Naive thymus-derived CD4-positive, alpha-beta T cell (primary cell): ENCODE measurements at regions not wholly inside any gene's neighbourhood (a gene's known extent, or its start where the extent isn't known, plus 50 kb on each side); places are given as distances from the start of the nearest gene placed in this dataset.

Source experiments
- ATAC-seq: fragments of 150-1000 bp; cut with Tn5 transposase; 2 replicates; pipeline ENCODE4 v1.10.0; 2021; ENCODE audit warnings: mild to moderate bottlenecking, moderate library complexity
- CTCF ChIA-PET: fragments of 350-600 bp; sonication (Branson Sonifier 250); formaldehyde crosslinking; loops from one replicate; lab custom pipeline; 2021; ENCODE audit warnings: antibody characterized with exemption; lab: Charles Lee
- POLR2A ChIA-PET: fragments of 350-600 bp; sonication (Branson Sonifier 250); formaldehyde crosslinking; loops from one replicate; lab custom pipeline; 2021; ENCODE audit warnings: antibody characterized with exemption, inconsistent platforms; lab: Charles Lee
- DNase-seq, 9 donors: peaks; one replicate each; pipeline versions ENCODE4 v3.0.0 to v3.0.0-alpha.2; 2020 to 2022; ENCODE audit warnings: mixed read lengths in 1 of 9
- H3K27ac ChIP-seq: one replicate; pipeline ENCODE4 v1.7.0; 2013; ENCODE audit warnings: mild to moderate bottlenecking, low read depth, low read length, moderate library complexity
- H3K27me3 ChIP-seq, 2 donors: one replicate each; pipeline ENCODE4 v1.7.0; 2013; ENCODE audit warnings: low read length in 2 of 2, mild to moderate bottlenecking in 2 of 2, moderate library complexity in 2 of 2; ENCODE audit not compliant: control insufficient read depth in 2 of 2, insufficient read depth in 2 of 2
- H3K36me3 ChIP-seq, 3 experiments: 1 replicate in 2 of 3; 2 replicates in 1 of 3; pipeline ENCODE4 v1.7.0; 2013; ENCODE audit warnings: low read length in 3 of 3, mild to moderate bottlenecking in 3 of 3, moderate library complexity in 1 of 3; ENCODE audit not compliant: insufficient read depth in 3 of 3, control insufficient read depth in 2 of 3
- H3K4me1 ChIP-seq, 2 donors: one replicate each; pipeline ENCODE4 v1.7.0; 2013; ENCODE audit warnings: low read length in 2 of 2, mild to moderate bottlenecking in 2 of 2, moderate library complexity in 1 of 2; ENCODE audit not compliant: control insufficient read depth in 2 of 2, insufficient read depth in 2 of 2
- H3K4me3 ChIP-seq: 2 replicates; pipeline ENCODE4 v1.7.0; 2013; ENCODE audit warnings: mild to moderate bottlenecking, low read length
- H3K9me3 ChIP-seq, 3 experiments: 1 replicate in 2 of 3; 2 replicates in 1 of 3; pipeline ENCODE4 v1.7.0; 2013; ENCODE audit warnings: low read length in 3 of 3; ENCODE audit not compliant: control insufficient read depth in 2 of 3
- H3K27ac Mint-ChIP-seq, 9 donors: one replicate each; pipeline ENCODE4 v1.8.0; 2020 to 2022; ENCODE audit warnings: mixed read lengths in 9 of 9, mild to moderate bottlenecking in 8 of 9, moderate library complexity in 5 of 9, inconsistent platforms in 2 of 9
- H3K27me3 Mint-ChIP-seq, 5 donors: one replicate each; pipeline ENCODE4 v1.8.0; 2021 to 2022; ENCODE audit warnings: mixed read lengths in 5 of 5, mild to moderate bottlenecking in 1 of 5
- H3K36me3 Mint-ChIP-seq, 5 donors: one replicate each; pipeline ENCODE4 v1.8.0; 2020 to 2022; ENCODE audit warnings: mixed read lengths in 5 of 5, mild to moderate bottlenecking in 3 of 5, inconsistent platforms in 1 of 5
- H3K4me1 Mint-ChIP-seq, 7 donors: one replicate each; pipeline ENCODE4 v1.8.0; 2020 to 2022; ENCODE audit warnings: mixed read lengths in 7 of 7, mild to moderate bottlenecking in 3 of 7, inconsistent platforms in 1 of 7
- H3K4me3 Mint-ChIP-seq, 10 donors: one replicate each; pipeline ENCODE4 v1.8.0; 2020 to 2022; ENCODE audit warnings: mild to moderate bottlenecking in 10 of 10, mixed read lengths in 10 of 10, moderate library complexity in 6 of 10, inconsistent platforms in 2 of 10
- H3K9me3 Mint-ChIP-seq, 11 donors: one replicate each; pipeline ENCODE4 v1.8.0; 2020 to 2022; ENCODE audit warnings: mixed read lengths in 11 of 11, mild to moderate bottlenecking in 4 of 11, inconsistent platforms in 1 of 11, moderate library complexity in 1 of 11
- intact Hi-C, 2 donors: fragments of 100-400 bp; cut with micrococcal nuclease; formaldehyde crosslinking; loops; one replicate each; pipeline ENCODE4 v1.15.1; 2023

- Mint-ChIP-seq H3K4me3 (no peak overlapping the region), H3K36me3 (no peaks in the 10 kb centered on the region), H3K27ac (no peak overlapping the region), H3K4me1 (no peaks in the 10 kb centered on the region), H3K27me3 (peaks cover 11 to 26% (median 21%) of the 10 kb centered on the region in 5 donors), H3K9me3 (peaks cover 0 to 6% (median 0%) of the 10 kb centered on the region in 11 donors)
- Histone ChIP-seq H3K27me3 (no peaks in the 10 kb centered on the region), H3K4me3 (no peak overlapping the region), H3K36me3 (no peaks in the 10 kb centered on the region), H3K4me1 (no peaks in the 10 kb centered on the region), H3K9me3 (no peaks in the 10 kb centered on the region), H3K27ac (no peak overlapping the region)
- ATAC-seq (no peak), DNase-seq (no peak)
- intact Hi-C loops = no loop called here
- ChIA-PET POLR2A (no interaction called here), CTCF (no interaction called here)
Measured at GRCh38 chr20:51281521-51281920, 258.6 kb upstream of the KCNG1 start.

- Mint-ChIP-seq H3K4me1 (peaks cover 0 to 3% (median 0%) of the 10 kb centered on the region in 7 donors), H3K9me3 (peaks cover 0 to 6% (median 0%) of the 10 kb centered on the region in 11 donors), H3K4me3 (no peak overlapping the region), H3K36me3 (no peaks in the 10 kb centered on the region), H3K27ac (no peak overlapping the region), H3K27me3 (peaks cover 18 to 31% (median 29%) of the 10 kb centered on the region in 5 donors)
- H3K27me3 ChIP-seq = no peaks in the 10 kb centered on the region
- H3K36me3 ChIP-seq = no peaks in the 10 kb centered on the region
- intact Hi-C loops = no loop called here
- no peak overlapping the region for H3K4me3 ChIP-seq
- H3K4me1 ChIP-seq = no peaks in the 10 kb centered on the region
- no peak for ATAC-seq
- no peaks in the 10 kb centered on the region for H3K9me3 ChIP-seq
- CTCF ChIA-PET = no interaction called here
- H3K27ac ChIP-seq = no peak overlapping the region
- no peak for DNase-seq
- POLR2A ChIA-PET = no interaction called here
Measured at GRCh38 chr20:51280047-51280446, 257.1 kb upstream of the KCNG1 start.

- H3K36me3 Mint-ChIP-seq = no peaks in the 10 kb centered on the region
- peaks cover 0 to 6% (median 0%) of the 10 kb centered on the region in 11 donors for H3K9me3 Mint-ChIP-seq
- H3K4me3 ChIP-seq = no peak overlapping the region
- H3K27me3 Mint-ChIP-seq = peaks cover 18 to 41% (median 33%) of the 10 kb centered on the region in 5 donors
- intact Hi-C loops = no loop called here
- ChIA-PET CTCF (no interaction called here), POLR2A (no interaction called here)
- H3K27ac ChIP-seq = no peak overlapping the region
- H3K27ac Mint-ChIP-seq = no peak overlapping the region
- no peak overlapping the region for H3K4me3 Mint-ChIP-seq
- H3K27me3 ChIP-seq = no peaks in the 10 kb centered on the region
- no peaks in the 10 kb centered on the region for H3K36me3 ChIP-seq
- H3K4me1 ChIP-seq = no peaks in the 10 kb centered on the region
- DNase-seq = no peak
- no peaks in the 10 kb centered on the region for H3K9me3 ChIP-seq
- ATAC-seq = no peak
- H3K4me1 Mint-ChIP-seq = peaks cover 0 to 4% (median 0%) of the 10 kb centered on the region in 7 donors
Measured at GRCh38 chr20:51277961-51278360, 255.1 kb upstream of the KCNG1 start.

- no peak overlapping the region for H3K4me3 ChIP-seq
- no peak for ATAC-seq
- no peak for DNase-seq
- POLR2A ChIA-PET = no interaction called here
- CTCF ChIA-PET = no interaction called here
- no peaks in the 10 kb centered on the region for H3K9me3 ChIP-seq
- Mint-ChIP-seq H3K27me3 (peaks cover 18 to 44% (median 41%) of the 10 kb centered on the region in 5 donors), H3K9me3 (peaks cover 0 to 6% (median 0%) of the 10 kb centered on the region in 11 donors), H3K4me3 (no peak overlapping the region), H3K27ac (no peak overlapping the region), H3K4me1 (peaks cover 0 to 5% (median 0%) of the 10 kb centered on the region in 7 donors), H3K36me3 (no peaks in the 10 kb centered on the region)
- no peaks in the 10 kb centered on the region for H3K4me1 ChIP-seq
- no peak overlapping the region for H3K27ac ChIP-seq
- intact Hi-C loops = no loop called here
- H3K27me3 ChIP-seq = no peaks in the 10 kb centered on the region
- H3K36me3 ChIP-seq = no peaks in the 10 kb centered on the region
Measured at GRCh38 chr20:51276296-51276695, 253.4 kb upstream of the KCNG1 start.

- peaks cover 0 to 6% (median 0%) of the 10 kb centered on the region in 11 donors for H3K9me3 Mint-ChIP-seq
- peaks cover 0 to 5% (median 0%) of the 10 kb centered on the region in 7 donors for H3K4me1 Mint-ChIP-seq
- ChIA-PET POLR2A (no interaction called here), CTCF (no interaction called here)
- Histone ChIP-seq H3K36me3 (no peaks in the 10 kb centered on the region), H3K27ac (no peak overlapping the region), H3K4me1 (no peaks in the 10 kb centered on the region), H3K27me3 (no peaks in the 10 kb centered on the region), H3K4me3 (no peak overlapping the region), H3K9me3 (no peaks in the 10 kb centered on the region)
- H3K4me3 Mint-ChIP-seq = no peak overlapping the region
- no peak overlapping the region for H3K27ac Mint-ChIP-seq
- intact Hi-C loops = no loop called here
- peaks cover 18 to 44% (median 41%) of the 10 kb centered on the region in 5 donors for H3K27me3 Mint-ChIP-seq
- ATAC-seq (no peak), DNase-seq (no peak)
- H3K36me3 Mint-ChIP-seq = no peaks in the 10 kb centered on the region
Measured at GRCh38 chr20:51275826-51276225, 252.9 kb upstream of the KCNG1 start.

- ChIA-PET POLR2A (no interaction called here), CTCF (no interaction called here)
- Histone ChIP-seq H3K4me3 (no peak overlapping the region), H3K9me3 (no peaks in the 10 kb centered on the region), H3K27me3 (no peaks in the 10 kb centered on the region), H3K36me3 (no peaks in the 10 kb centered on the region), H3K4me1 (no peaks in the 10 kb centered on the region), H3K27ac (no peak overlapping the region)
- peak overlapping the region in 1 of 10 donors; percentile 12 for H3K4me3 Mint-ChIP-seq
- intact Hi-C loops = no loop called here
- DNase-seq (no peak), ATAC-seq (no peak)
- H3K9me3 Mint-ChIP-seq = peaks cover 0 to 9% (median 4%) of the 10 kb centered on the region in 11 donors
- no peaks in the 10 kb centered on the region for H3K36me3 Mint-ChIP-seq
- H3K27me3 Mint-ChIP-seq = peaks cover 18 to 46% (median 43%) of the 10 kb centered on the region in 5 donors
- H3K27ac Mint-ChIP-seq = no peak overlapping the region
- peaks cover 0 to 5% (median 0%) of the 10 kb centered on the region in 7 donors for H3K4me1 Mint-ChIP-seq
Measured at GRCh38 chr20:51275181-51275580, 252.3 kb upstream of the KCNG1 start.

GRCh38 chr20:51272401-51272800 lies 249.5 kb upstream of the KCNG1 start:
- no peaks in the 10 kb centered on the region for H3K4me1 ChIP-seq
- no peak overlapping the region for H3K27ac ChIP-seq
- DNase-seq (no peak), ATAC-seq (no peak)
- POLR2A ChIA-PET = no interaction called here
- H3K4me3 Mint-ChIP-seq = no peak overlapping the region
- peaks cover 0 to 6% (median 0%) of the 10 kb centered on the region in 3 experiments for H3K9me3 ChIP-seq
- H3K27me3 ChIP-seq = no peaks in the 10 kb centered on the region
- no peaks in the 10 kb centered on the region for H3K36me3 ChIP-seq
- CTCF ChIA-PET = no interaction called here
- H3K9me3 Mint-ChIP-seq = peaks cover 0 to 19% (median 8%) of the 10 kb centered on the region in 11 donors
- H3K36me3 Mint-ChIP-seq = peaks cover 0 to 5% (median 3%) of the 10 kb centered on the region in 5 donors
- peaks cover 14 to 41% (median 23%) of the 10 kb centered on the region in 5 donors for H3K27me3 Mint-ChIP-seq
- H3K4me3 ChIP-seq = no peak overlapping the region
- intact Hi-C loops = no loop called here
- no peak overlapping the region for H3K27ac Mint-ChIP-seq
- peaks cover 0 to 5% (median 0%) of the 10 kb centered on the region in 7 donors for H3K4me1 Mint-ChIP-seq
